ENCODE measurements at regions not wholly inside any gene's neighbourhood (a gene's known extent, or its start where the extent isn't known, plus 50 kb on each side); places are given as distances from the start of the nearest gene placed in this dataset.

DNA sequence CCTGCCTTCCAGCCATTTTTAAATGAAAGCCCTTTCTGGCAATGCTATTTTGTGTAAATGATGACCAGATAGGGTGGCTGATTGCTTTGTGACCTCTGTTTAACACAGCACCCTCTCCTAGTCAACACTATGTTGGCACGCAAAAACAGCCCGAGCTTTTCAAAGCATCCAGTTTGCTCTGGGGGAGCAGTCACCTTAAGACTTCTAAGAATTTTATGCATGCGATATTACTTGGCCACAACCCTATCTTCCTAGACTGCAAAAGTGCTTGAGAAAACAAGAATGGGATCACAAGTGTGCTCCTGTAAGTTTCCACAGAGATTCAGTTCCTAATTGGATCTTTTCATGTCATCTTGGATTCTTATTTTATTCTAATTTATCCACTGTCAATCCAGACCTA is 294.1 kb downstream of the ATPSCKMT start:
- Histone ChIP-seq H3K4me1 (ENCODE audit: insufficient read depth, low read length) (no peaks in the 10 kb centered on the region), H3K4me2 (ENCODE audit: low read depth, low read length) (no peak overlapping the region), H3K27me3 (ENCODE audit: control insufficient read depth in 1 of 2, insufficient read depth in 2 of 2, low read length in 2 of 2) (peaks cover 0 to 6% of the 10 kb centered on the region in 2 experiments; a peak in 1 of 5 replicates), H3K79me2 (ENCODE audit: insufficient read depth, low read length) (no peaks in the 10 kb centered on the region), H4K20me1 (ENCODE audit: insufficient read depth, low read length) (no peaks in the 10 kb centered on the region), H3K27ac (ENCODE audit: extremely low read length, insufficient read depth, low read length) (no peak overlapping the region), H3K4me3 (replicated peaks in 1 of 3; ENCODE audit: insufficient read depth in 1 of 3, low read depth in 2 of 3, low read length in 3 of 3) (no peak overlapping the region), H3K9me3 (ENCODE audit: low read length) (no peaks in the 10 kb centered on the region), H3K36me3 (replicated peaks in 1 of 2; ENCODE audit: control insufficient read depth in 1 of 2, insufficient read depth in 2 of 2, low read length in 2 of 2) (no peaks in the 10 kb centered on the region), H3K9ac (ENCODE audit: insufficient read depth, low read depth, low read length) (no peak overlapping the region), H2AFZ (ENCODE audit: low read length) (no peak overlapping the region)
- TF ChIP-seq HHEX (CRISPR knock-in tag; IDR thresholded peaks at IDR 0.05) (no peak), ZSCAN22 (CRISPR knock-in tag; IDR thresholded peaks at IDR 0.05) (no peak), PITX1 (CRISPR knock-in tag; IDR thresholded peaks at IDR 0.05) (no peak), RNF2 (conservative IDR thresholded peaks at IDR 0.05; ENCODE audit: low read depth) (no peak), ZNF101 (CRISPR knock-in tag; IDR thresholded peaks at IDR 0.05; ENCODE audit: borderline replicate concordance, low read depth) (no peak)
- FAIRE-seq (no peak), DNase-seq (ENCODE audit: low spot score) (no peak), ATAC-seq (no peak)
- no TSS peak for BruUV-seq (replicated peaks)
- POLR2A ChIA-PET, result no interaction called here
- WGBS (ENCODE audit: low lambda C conversion rate), result 20% methylated on average over 3 of the region's 3 CpGs
- in situ Hi-C loops (cut with HindIII; ENCODE audit: extremely low pct_ligation_motif_present, low pct_unique_long_range_greater_than_20kb), result no loop called here
- CTCF ChIA-PET (ENCODE audit: low intra/inter-chr PET ratio, low total read pairs), result no interaction called here
- intact Hi-C loops (cut with micrococcal nuclease; ENCODE audit: unreplicated experiment), result no loop called here

GRCh38 chr5:9954869-9955268 is 294.8 kb downstream of the ATPSCKMT start:
- TF ChIP-seq ZNF775 (CRISPR knock-in tag; IDR thresholded peaks at IDR 0.05; ENCODE audit: borderline replicate concordance) (no peak), ZNF251 (CRISPR knock-in tag; IDR thresholded peaks at IDR 0.05) (no peak), HNF1A (IDR thresholded peaks at IDR 0.05; ENCODE audit: low read depth) (no peak), HNF1A (CRISPR knock-in tag; IDR thresholded peaks at IDR 0.05; ENCODE audit: borderline replicate concordance) (no peak), ZNF260 (CRISPR knock-in tag; IDR thresholded peaks at IDR 0.05; ENCODE audit: borderline replicate concordance, low read depth) (no peak), CAMTA2 (CRISPR knock-in tag; IDR thresholded peaks at IDR 0.05; ENCODE audit: borderline replicate concordance) (no peak)
- TF ChIP-seq, protein P1, sequence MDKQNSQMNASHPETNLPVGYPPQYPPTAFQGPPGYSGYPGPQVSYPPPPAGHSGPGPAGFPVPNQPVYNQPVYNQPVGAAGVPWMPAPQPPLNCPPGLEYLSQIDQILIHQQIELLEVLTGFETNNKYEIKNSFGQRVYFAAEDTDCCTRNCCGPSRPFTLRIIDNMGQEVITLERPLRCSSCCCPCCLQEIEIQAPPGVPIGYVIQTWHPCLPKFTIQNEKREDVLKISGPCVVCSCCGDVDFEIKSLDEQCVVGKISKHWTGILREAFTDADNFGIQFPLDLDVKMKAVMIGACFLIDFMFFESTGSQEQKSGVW (CRISPR knock-in tag; IDR thresholded peaks at IDR 0.05; ENCODE audit: borderline replicate concordance), result no peak
- Histone ChIP-seq H3K79me2 (ENCODE audit: insufficient read depth, low read length) (no peaks in the 10 kb centered on the region), H3K36me3 (replicated peaks in 1 of 2; ENCODE audit: control insufficient read depth in 1 of 2, insufficient read depth in 2 of 2, low read length in 2 of 2) (no peaks in the 10 kb centered on the region), H3K4me2 (ENCODE audit: low read depth, low read length) (no peak overlapping the region), H4K20me1 (ENCODE audit: insufficient read depth, low read length) (no peaks in the 10 kb centered on the region), H3K9me3 (ENCODE audit: low read length) (no peaks in the 10 kb centered on the region), H3K4me3 (replicated peaks in 1 of 3; ENCODE audit: insufficient read depth in 1 of 3, low read depth in 2 of 3, low read length in 3 of 3) (no peak overlapping the region), H3K9ac (ENCODE audit: insufficient read depth, low read depth, low read length) (no peak overlapping the region), H2AFZ (ENCODE audit: low read length) (no peak overlapping the region), H3K27me3 (ENCODE audit: control insufficient read depth in 1 of 2, insufficient read depth in 2 of 2, low read length in 2 of 2) (peaks cover 0 to 6% of the 10 kb centered on the region in 2 experiments; a peak in 1 of 5 replicates), H3K27ac (ENCODE audit: extremely low read length, insufficient read depth, low read length) (no peak overlapping the region), H3K4me1 (ENCODE audit: insufficient read depth, low read length) (no peaks in the 10 kb centered on the region)
- ChIA-PET POLR2A (no interaction called here), CTCF (ENCODE audit: low intra/inter-chr PET ratio, low total read pairs) (no interaction called here)
- ATAC-seq (no peak), FAIRE-seq (no peak), DNase-seq (ENCODE audit: low spot score) (no peak)
- WGBS (ENCODE audit: low lambda C conversion rate), result 0% methylated on average over 2 of the region's 2 CpGs
- in situ Hi-C loops (cut with HindIII; ENCODE audit: extremely low pct_ligation_motif_present, low pct_unique_long_range_greater_than_20kb) (no loop called here), intact Hi-C loops (cut with micrococcal nuclease; ENCODE audit: unreplicated experiment) (no loop called here)
- BruUV-seq (replicated peaks), result no TSS peak
